ENCODE measurements at regions not wholly inside any gene's neighbourhood (a gene's known extent, or its start where the extent isn't known, plus 50 kb on each side); places are given as distances from the start of the nearest gene placed in this dataset.

- Histone ChIP-seq H3K9me3 (replicated peaks; ENCODE audit: control insufficient read depth, insufficient read depth, low read length) (no peaks in the 10 kb centered on the region), H3K4me3 (replicated peaks in 1 of 3; ENCODE audit: insufficient read depth in 1 of 3, low read depth in 1 of 3, low read length in 3 of 3) (no peak overlapping the region), H3K9ac (replicated peaks; ENCODE audit: extremely low read depth, insufficient read depth, low read length) (no peak overlapping the region), H3K4me1 (ENCODE audit: control insufficient read depth, extremely low read depth, insufficient read depth, low read length) (no peaks in the 10 kb centered on the region), H3K79me2 (ENCODE audit: control insufficient read depth, insufficient read depth, low read length) (no peaks in the 10 kb centered on the region), H3K36me3 (ENCODE audit: control insufficient read depth in 2 of 2, extremely low read depth in 1 of 2, insufficient read depth in 2 of 2, low read length in 2 of 2) (no peaks in the 10 kb centered on the region), H4K20me1 (replicated peaks; ENCODE audit: control insufficient read depth, extremely low read depth, insufficient read depth, low read length) (no peaks in the 10 kb centered on the region), H3K27me3 (ENCODE audit: control insufficient read depth in 2 of 2, insufficient read depth in 2 of 2, low read length in 2 of 2) (no peaks in the 10 kb centered on the region), H3K27ac (ENCODE audit: insufficient read depth, low read depth, low read length) (no peak overlapping the region), H3K9me1 (replicated peaks; ENCODE audit: control insufficient read depth, extremely low read depth, insufficient read depth, low read length) (no peaks in the 10 kb centered on the region), H2AFZ (ENCODE audit: low read depth, low read length) (no peak overlapping the region), H3K4me2 (ENCODE audit: insufficient read depth, low read length) (no peak overlapping the region)
- no peak for TF ChIP-seq FOS (IDR thresholded peaks at IDR 0.05; ENCODE audit: borderline replicate concordance, insufficient read depth, low read length)
- no peak for TF ChIP-seq MAX (IDR thresholded peaks at IDR 0.05; ENCODE audit: insufficient read depth, insufficient read length)
- TF ChIP-seq EZH2 (IDR thresholded peaks at IDR 0.05; ENCODE audit: borderline replicate concordance, low read depth, low read length, severe bottlenecking), result no peak
- TF ChIP-seq MYC (IDR thresholded peaks at IDR 0.05; ENCODE audit: low read depth, low read length), result no peak
- TF ChIP-seq CTCF (IDR thresholded peaks at IDR 0.05; ENCODE audit: extremely low read depth in 1 of 2, insufficient read depth in 1 of 2, low read depth in 1 of 2, low read length in 2 of 2), result no peak
- no peak for TF ChIP-seq GATA2 (IDR thresholded peaks at IDR 0.05; ENCODE audit: insufficient read depth, insufficient read length, low read depth, low read length)
- TF ChIP-seq POLR2AphosphoS5 (IDR thresholded peaks at IDR 0.05; ENCODE audit: insufficient read depth, low read depth, low read length), result no peak
- no peak for TF ChIP-seq JUN (IDR thresholded peaks at IDR 0.05; ENCODE audit: borderline replicate concordance, insufficient read depth, insufficient read length, low read depth)
- TF ChIP-seq POLR2A (IDR thresholded peaks at IDR 0.05; ENCODE audit: low read depth, low read length), result no peak
- ChIA-PET CTCF (no interaction called here), POLR2A (no interaction called here)
- dilution Hi-C loops (cut with MboI; ENCODE audit: extremely low pct_ligation_motif_present, low sequenced_read_pairs) (no loop called here), intact Hi-C loops (cut with micrococcal nuclease) (no loop called here)
- DNase-seq (ENCODE audit: low read depth, low spot score), result no peak
- FAIRE-seq, result no peak
- no TSS peak for BruUV-seq (replicated peaks)
These were observed 254.9 kb downstream of the ACTL7B start for GRCh38 chr9:108600896-108601295.

Data from endothelial cell of umbilical vein (primary cell).